Endothelial cell of umbilical vein (primary cell): ENCODE measurements at regions not wholly inside any gene's neighbourhood (a gene's known extent, or its start where the extent isn't known, plus 50 kb on each side); places are given as distances from the start of the nearest gene placed in this dataset.

Experiments used
- BruUV-seq: library from RNA; stranded (reverse); fragments of 400-500 nt; replicated peaks from 2 replicates; lab custom pipeline; 2021; lab: Mats Ljungman, UMichigan
- CTCF ChIA-PET: fragments of 300-600, 350-600 bp; sonication (Branson Sonifier 250); formaldehyde crosslinking; loops from one replicate; lab custom pipeline; 2021; ENCODE audit warnings: antibody characterized with exemption, inconsistent platforms; lab: Charles Lee
- POLR2A ChIA-PET: fragments of 300-600, 350-600 bp; sonication (Branson Sonifier 250); formaldehyde crosslinking; loops from one replicate; lab custom pipeline; 2021; ENCODE audit warnings: antibody characterized with exemption, inconsistent platforms; lab: Charles Lee
- DNase-seq: peaks from one replicate; pipeline ENCODE4 v3.0.0-alpha.2; 2011; ENCODE audit warnings: low read depth, low spot score
- FAIRE-seq: peaks from 2 replicates; lab custom pipeline; 2011; peaks lifted over from hg19 to GRCh38; lab: Jason Lieb, UNC
- H2AFZ ChIP-seq: 2 replicates; pipeline ENCODE4 v1.6.0; 2012; ENCODE audit warnings: low read depth, low read length, control low read depth, inconsistent platforms
- H3K27ac ChIP-seq: 2 replicates; pipeline ENCODE4 v1.5.1; 2011; ENCODE audit warnings: low read depth, mild to moderate bottlenecking, control low read depth, low read length, moderate library complexity; ENCODE audit not compliant: insufficient read depth
- H3K27me3 ChIP-seq, 2 experiments: 2 replicates each; pipeline versions ENCODE4 v1.6.0 to v1.6.1; 2011; ENCODE audit warnings: low read length in 2 of 2, mixed read lengths in 1 of 2; ENCODE audit not compliant: control insufficient read depth in 2 of 2, insufficient read depth in 2 of 2
- H3K36me3 ChIP-seq, 2 experiments: 2 replicates in 1 of 2; 3 replicates in 1 of 2; pipeline ENCODE4 v1.5.1; 2011; ENCODE audit warnings: low read length in 2 of 2, mild to moderate bottlenecking in 1 of 2, moderate library complexity in 1 of 2; ENCODE audit not compliant: control insufficient read depth in 2 of 2, insufficient read depth in 2 of 2; ENCODE audit errors: extremely low read depth in 1 of 2
- H3K4me1 ChIP-seq: 3 replicates; pipeline ENCODE4 v1.5.1; 2011; ENCODE audit warnings: mild to moderate bottlenecking, low read length; ENCODE audit not compliant: control insufficient read depth, insufficient read depth; ENCODE audit errors: extremely low read depth
- H3K4me2 ChIP-seq: 2 replicates; pipeline ENCODE4 v1.6.1; 2011; ENCODE audit warnings: low read length, control low read depth, mixed read lengths; ENCODE audit not compliant: insufficient read depth
- H3K4me3 ChIP-seq, 3 experiments: fragments of 200-600 bp in 1 of 3; sonication (generic), shearing (Covaris generic) in 1 of 3; replicated peaks in 1 of 3; 2 replicates each; pipeline ENCODE4 v1.5.1; 2011 to 2016; ENCODE audit warnings: control low read depth in 3 of 3, low read length in 3 of 3, mild to moderate bottlenecking in 2 of 3, inconsistent platforms in 1 of 3, low read depth in 1 of 3, moderate library complexity in 1 of 3; ENCODE audit not compliant: insufficient read depth in 1 of 3
- H3K79me2 ChIP-seq: 2 replicates; pipeline ENCODE4 v1.6.0; 2012; ENCODE audit warnings: low read length, inconsistent platforms; ENCODE audit not compliant: control insufficient read depth, insufficient read depth
- H3K9ac ChIP-seq: replicated peaks from 2 replicates; pipeline ENCODE3; 2011; ENCODE audit warnings: low read length, control low read depth; ENCODE audit not compliant: insufficient read depth; ENCODE audit errors: extremely low read depth
- H3K9me1 ChIP-seq: replicated peaks from 3 replicates; pipeline ENCODE4 v1.6.0; 2011; ENCODE audit warnings: mild to moderate bottlenecking, low read length; ENCODE audit not compliant: control insufficient read depth, insufficient read depth; ENCODE audit errors: extremely low read depth
- H3K9me3 ChIP-seq: replicated peaks from 2 replicates; pipeline ENCODE4 v1.5.1; 2012; ENCODE audit warnings: low read length, inconsistent platforms; ENCODE audit not compliant: control insufficient read depth, insufficient read depth
- H4K20me1 ChIP-seq: replicated peaks from 2 replicates; pipeline ENCODE3; 2011; ENCODE audit warnings: mild to moderate bottlenecking, low read length; ENCODE audit not compliant: control insufficient read depth, insufficient read depth; ENCODE audit errors: extremely low read depth
- CTCF ChIP-seq, 2 donors: IDR thresholded peaks; 1 replicate in 1 of 2; 2 replicates in 1 of 2; pipeline ENCODE4 v1.5.1; 2011; ENCODE audit warnings: low read length in 2 of 2, mild to moderate bottlenecking in 2 of 2, moderate library complexity in 2 of 2, control low read depth in 1 of 2, inconsistent platforms in 1 of 2, low read depth in 1 of 2; ENCODE audit not compliant: insufficient read depth in 1 of 2; ENCODE audit errors: extremely low read depth in 1 of 2
- EZH2 ChIP-seq: IDR thresholded peaks from 2 replicates; pipeline ENCODE4 v1.6.1; 2012; ENCODE audit warnings: borderline replicate concordance, low read depth, mild to moderate bottlenecking, moderate library complexity, low read length, inconsistent platforms; ENCODE audit not compliant: severe bottlenecking
- FOS ChIP-seq: IDR thresholded peaks from 2 replicates; pipeline ENCODE4 v1.6.1; 2011; ENCODE audit warnings: mild to moderate bottlenecking, low read length, moderate library complexity, borderline replicate concordance; ENCODE audit not compliant: insufficient read depth
- GATA2 ChIP-seq: IDR thresholded peaks from 2 replicates; pipeline ENCODE4 v1.7.0; 2011; ENCODE audit warnings: low read depth, mild to moderate bottlenecking, moderate library complexity, mixed read lengths, low read length; ENCODE audit not compliant: insufficient read length, insufficient read depth
- JUN ChIP-seq: IDR thresholded peaks from 2 replicates; pipeline ENCODE4 v1.6.1; 2011; ENCODE audit warnings: borderline replicate concordance, low read depth; ENCODE audit not compliant: insufficient read length, insufficient read depth
- MAX ChIP-seq: IDR thresholded peaks from 2 replicates; pipeline ENCODE4 v1.6.1; 2011; ENCODE audit not compliant: insufficient read depth, insufficient read length
- MYC ChIP-seq: IDR thresholded peaks from one replicate; pipeline ENCODE4 v1.6.1; 2011; ENCODE audit warnings: mild to moderate bottlenecking, low read depth, low read length
- POLR2A ChIP-seq: IDR thresholded peaks from 2 replicates; pipeline ENCODE4 v1.6.1; 2012; ENCODE audit warnings: low read depth, mild to moderate bottlenecking, control low read depth, low read length
- POLR2AphosphoS5 ChIP-seq: IDR thresholded peaks from 2 replicates; pipeline ENCODE4 v1.6.1; 2012; ENCODE audit warnings: low read depth, mild to moderate bottlenecking, control low read depth, low read length, moderate library complexity; ENCODE audit not compliant: insufficient read depth
- dilution Hi-C: fragments of 300-500 bp; cut with MboI; formaldehyde crosslinking; loops from one replicate; pipeline ENCODE4 v1.15.0; 2019; ENCODE audit warnings: low sequenced_read_pairs; ENCODE audit not compliant: extremely low pct_ligation_motif_present
- intact Hi-C: fragments of 100-400 bp; cut with micrococcal nuclease; formaldehyde crosslinking; loops from one replicate; pipeline ENCODE4 v1.10.0; 2022

- no peaks in the 10 kb centered on the region for H3K36me3 ChIP-seq
- H3K27ac ChIP-seq: no peak overlapping the region
- no peak overlapping the region for H3K9ac ChIP-seq
- no peak overlapping the region for H3K4me2 ChIP-seq
- no peaks in the 10 kb centered on the region for H3K9me3 ChIP-seq
- FAIRE-seq: no peak
- intact Hi-C loops: no loop called here
- ChIA-PET CTCF (no interaction called here), POLR2A (no interaction called here)
- H3K27me3 ChIP-seq: no peaks in the 10 kb centered on the region
- no peak for DNase-seq
- TF ChIP-seq POLR2AphosphoS5 (no peak), JUN (no peak), EZH2 (no peak), CTCF (IDR thresholded peaks at IDR 0.05; ENCODE audit: extremely low read depth in 1 of 2, insufficient read depth in 1 of 2, low read depth in 1 of 2, low read length in 2 of 2) (no peak), FOS (no peak), POLR2A (no peak), MYC (no peak), GATA2 (no peak), MAX (no peak)
- no peaks in the 10 kb centered on the region for H3K79me2 ChIP-seq
- no peak overlapping the region for H2AFZ ChIP-seq
- no peak overlapping the region for H3K4me3 ChIP-seq
- H4K20me1 ChIP-seq: no peaks in the 10 kb centered on the region
- no TSS peak for BruUV-seq
- H3K9me1 ChIP-seq: no peaks in the 10 kb centered on the region
- H3K4me1 ChIP-seq: no peaks in the 10 kb centered on the region
- dilution Hi-C loops: no loop called here
These were observed 559.5 kb upstream of the SEMA6D start for GRCh38 chr15:47157827-47158226.
